Mesodermal cell (in vitro differentiated cells): ENCODE measurements at regions not wholly inside any gene's neighbourhood (a gene's known extent, or its start where the extent isn't known, plus 50 kb on each side); places are given as distances from the start of the nearest gene placed in this dataset.

Experiments used
- H3K27ac ChIP-seq: 2 replicates; pipeline ENCODE4 v1.7.0; 2013; ENCODE audit warnings: mild to moderate bottlenecking, low read depth, low read length, moderate library complexity; ENCODE audit not compliant: severe bottlenecking
- H3K36me3 ChIP-seq: 2 replicates; pipeline ENCODE4 v1.7.1; 2013; ENCODE audit warnings: mild to moderate bottlenecking, low read length, moderate library complexity; ENCODE audit not compliant: control insufficient read depth, insufficient read depth
- H3K4me1 ChIP-seq: one replicate; pipeline ENCODE4 v1.7.1; 2013; ENCODE audit warnings: mild to moderate bottlenecking, low read length; ENCODE audit not compliant: insufficient read depth, control insufficient read depth, poor library complexity, severe bottlenecking
- H3K4me3 ChIP-seq: 2 replicates; pipeline ENCODE4 v1.7.0; 2013; ENCODE audit warnings: low read length, control low read depth, mild to moderate bottlenecking; ENCODE audit not compliant: insufficient read depth, poor library complexity, severe bottlenecking; ENCODE audit errors: extremely low read depth
- H3K9me3 ChIP-seq: 2 replicates; pipeline ENCODE4 v1.7.1; 2013; ENCODE audit warnings: mild to moderate bottlenecking, low read length, moderate library complexity; ENCODE audit not compliant: control insufficient read depth
- WGBS, 2 experiments: methylation state at CpG; one replicate each; pipeline ENCODE4 v1.1.5; 2013; ENCODE audit warnings: missing lambda C conversion rate in 2 of 2; ENCODE audit not compliant: insufficient coverage in 2 of 2; 5-methylcytosine and 5-hydroxymethylcytosine counted together

GRCh38 chr4:117610706-117611308 is 423.5 kb upstream of the NDST3 start:
- no peaks in the 10 kb centered on the region for H3K4me1 ChIP-seq
- WGBS, 2 experiments: 100% methylated on average over 1 of the region's 1 CpG
- H3K27ac ChIP-seq: no peak overlapping the region
- no peaks in the 10 kb centered on the region for H3K9me3 ChIP-seq
- no peak overlapping the region for H3K4me3 ChIP-seq
- H3K36me3 ChIP-seq: no peaks in the 10 kb centered on the region

- H3K36me3 ChIP-seq: no peaks in the 10 kb centered on the region
- H3K4me3 ChIP-seq: no peak overlapping the region
- H3K4me1 ChIP-seq: no peaks in the 10 kb centered on the region
- WGBS, 2 experiments: 90 to 100% methylated on average over 1 to 4 of the region's 4 CpGs
- no peak overlapping the region for H3K27ac ChIP-seq
- peaks cover 5% of the 10 kb centered on the region for H3K9me3 ChIP-seq
These were observed 412.6 kb upstream of the NDST3 start for GRCh38 chr4:117621673-117622072.

GRCh38 chr4:117623326-117623725 is 411.0 kb upstream of the NDST3 start:
- Histone ChIP-seq H3K9me3 (peaks cover 5% of the 10 kb centered on the region), H3K27ac (peak overlapping the region; percentile 51)
- WGBS, 2 experiments: 67% methylated on average over 1 of the region's 1 CpG; no CpG with 5 or more reads in 1 of the 2 experiments

GRCh38 chr4:117626664-117627063 is 407.6 kb upstream of the NDST3 start:
- peaks cover 5% of the 10 kb centered on the region for H3K9me3 ChIP-seq
- no peak overlapping the region for H3K4me3 ChIP-seq
- no peaks in the 10 kb centered on the region for H3K4me1 ChIP-seq
- WGBS, 2 experiments: 93 to 100% methylated on average over 2 to 4 of the region's 4 CpGs
- no peaks in the 10 kb centered on the region for H3K36me3 ChIP-seq
- no peak overlapping the region for H3K27ac ChIP-seq

More at GRCh38 chr4:117623326-117623725, 411.0 kb upstream of the NDST3 start:
- Histone ChIP-seq H3K36me3 (no peaks in the 10 kb centered on the region), H3K4me1 (no peaks in the 10 kb centered on the region), H3K4me3 (no peak overlapping the region)

- WGBS, 2 experiments: no CpG with 5 or more reads among the region's 1 CpG
- H3K36me3 ChIP-seq: no peaks in the 10 kb centered on the region
- H3K4me3 ChIP-seq: no peak overlapping the region
- H3K4me1 ChIP-seq: no peaks in the 10 kb centered on the region
- H3K9me3 ChIP-seq: no peaks in the 10 kb centered on the region
- no peak overlapping the region for H3K27ac ChIP-seq
These were observed 399.6 kb upstream of the NDST3 start for GRCh38 chr4:117634716-117635115.

- 86 to 89% methylated on average over 1 of the region's 1 CpG for WGBS, 2 experiments
- Histone ChIP-seq H3K4me1 (no peaks in the 10 kb centered on the region), H3K27ac (no peak overlapping the region), H3K9me3 (no peaks in the 10 kb centered on the region), H3K36me3 (no peaks in the 10 kb centered on the region), H3K4me3 (no peak overlapping the region)
These were observed 396.9 kb upstream of the NDST3 start for GRCh38 chr4:117637347-117637746.

GRCh38 chr4:117640836-117641235 is 393.4 kb upstream of the NDST3 start:
- no CpG with 5 or more reads among the region's 1 CpG for WGBS, 2 experiments
- H3K9me3 ChIP-seq: no peaks in the 10 kb centered on the region
- no peak overlapping the region for H3K27ac ChIP-seq
- H3K4me3 ChIP-seq: no peak overlapping the region
- H3K36me3 ChIP-seq: no peaks in the 10 kb centered on the region
- no peaks in the 10 kb centered on the region for H3K4me1 ChIP-seq

- Histone ChIP-seq H3K27ac (no peak overlapping the region), H3K4me1 (no peaks in the 10 kb centered on the region), H3K36me3 (no peaks in the 10 kb centered on the region), H3K4me3 (no peak overlapping the region), H3K9me3 (no peaks in the 10 kb centered on the region)
- 80% methylated on average over 1 of the region's 3 CpGs; no CpG with 5 or more reads in 1 of the 2 experiments for WGBS, 2 experiments
These were observed 392.8 kb upstream of the NDST3 start for GRCh38 chr4:117641519-117641918.

- H3K9me3 ChIP-seq: no peaks in the 10 kb centered on the region
- no CpG with 5 or more reads among the region's 2 CpGs for WGBS, 2 experiments
These were observed 380.2 kb upstream of the NDST3 start for GRCh38 chr4:117654079-117654478.

GRCh38 chr4:117660668-117661067 is 373.6 kb upstream of the NDST3 start:
- H3K36me3 ChIP-seq: no peaks in the 10 kb centered on the region
- WGBS, 2 experiments: no CpG with 5 or more reads among the region's 1 CpG

More at GRCh38 chr4:117654079-117654478, 380.2 kb upstream of the NDST3 start:
- H3K4me3 ChIP-seq: no peak overlapping the region
- H3K36me3 ChIP-seq: no peaks in the 10 kb centered on the region
- H3K27ac ChIP-seq: no peak overlapping the region
- peaks cover 4% of the 10 kb centered on the region for H3K4me1 ChIP-seq

More at GRCh38 chr4:117660668-117661067, 373.6 kb upstream of the NDST3 start:
- H3K4me1 ChIP-seq: no peaks in the 10 kb centered on the region
- H3K27ac ChIP-seq: no peak overlapping the region
- no peaks in the 10 kb centered on the region for H3K9me3 ChIP-seq
- H3K4me3 ChIP-seq: no peak overlapping the region
